HepG2 (cell line): ENCODE measurements at regions not wholly inside any gene's neighbourhood (a gene's known extent, or its start where the extent isn't known, plus 50 kb on each side); places are given as distances from the start of the nearest gene placed in this dataset.

ENCODE experiments used
- ELF3 ChIP-seq: IDR thresholded peaks from 2 replicates; pipeline ENCODE4 v1.6.1; 2016; ENCODE audit warnings: missing genetic modification reagents, missing compliant biosample characterization
- GPBP1L1 ChIP-seq: sonication (generic); formaldehyde crosslinking; IDR thresholded peaks from 2 replicates; pipeline ENCODE4 v1.5.0; 2020; ENCODE audit warnings: mild to moderate bottlenecking, missing genetic modification reagents
- GPN1 ChIP-seq: sonication (generic); formaldehyde crosslinking; IDR thresholded peaks from 2 replicates; pipeline ENCODE4 v1.5.1; 2020; ENCODE audit warnings: missing genetic modification reagents, borderline replicate concordance
- HMG20B ChIP-seq: conservative IDR thresholded peaks from 2 replicates; pipeline ENCODE4 v1.6.1; 2016; ENCODE audit warnings: missing genetic modification reagents, missing compliant biosample characterization
- HOXD1 ChIP-seq: sonication (generic); formaldehyde crosslinking; IDR thresholded peaks from 2 replicates; pipeline ENCODE4 v1.5.0; 2020; ENCODE audit warnings: missing genetic modification reagents
- MYPOP ChIP-seq: sonication (generic); formaldehyde crosslinking; IDR thresholded peaks from 2 replicates; pipeline ENCODE4 v1.8.1; 2023; ENCODE audit warnings: mild to moderate bottlenecking, moderate library complexity, missing genetic modification reagents
- RARG ChIP-seq: sonication (generic); formaldehyde crosslinking; IDR thresholded peaks from 2 replicates; pipeline ENCODE4 v1.4.0; 2020; ENCODE audit warnings: low read depth, mild to moderate bottlenecking, missing genetic modification reagents
- SMAD9 ChIP-seq: sonication (generic); formaldehyde crosslinking; IDR thresholded peaks from 2 replicates; pipeline ENCODE4 v1.5.1; 2020; ENCODE audit warnings: mild to moderate bottlenecking, missing genetic modification reagents
- TMF1 ChIP-seq: sonication (generic); formaldehyde crosslinking; IDR thresholded peaks from 2 replicates; pipeline ENCODE4 v1.8.1; 2022; ENCODE audit warnings: low read depth, missing genetic modification reagents
- ZHX2 ChIP-seq, 2 experiments: sonication (generic) in 1 of 2; formaldehyde crosslinking in 1 of 2; IDR thresholded peaks; 2 replicates each; pipeline versions ENCODE4 v1.6.1 to v1.9.0; 2014 to 2022; ENCODE audit warnings: antibody characterized with exemption in 1 of 2, borderline replicate concordance in 1 of 2, inconsistent platforms in 1 of 2, low read depth in 1 of 2, missing genetic modification reagents in 1 of 2
- ZNF619 ChIP-seq: sonication (generic); formaldehyde crosslinking; IDR thresholded peaks from 2 replicates; pipeline ENCODE4 v1.4.0; 2020; ENCODE audit warnings: mild to moderate bottlenecking, missing genetic modification reagents
- ZNF704 ChIP-seq: sonication (generic); formaldehyde crosslinking; IDR thresholded peaks from 2 replicates; pipeline ENCODE4 v1.8.1; 2023; ENCODE audit warnings: mild to moderate bottlenecking, inconsistent platforms, moderate library complexity, missing genetic modification reagents, borderline replicate concordance
- TF ChIP-seq, protein P1 (sequence below): IDR thresholded peaks from 2 replicates; pipeline ENCODE4 v1.6.1; 2012; ENCODE audit warnings: low read depth, low read length, improper control_type of control experiment

DNA sequence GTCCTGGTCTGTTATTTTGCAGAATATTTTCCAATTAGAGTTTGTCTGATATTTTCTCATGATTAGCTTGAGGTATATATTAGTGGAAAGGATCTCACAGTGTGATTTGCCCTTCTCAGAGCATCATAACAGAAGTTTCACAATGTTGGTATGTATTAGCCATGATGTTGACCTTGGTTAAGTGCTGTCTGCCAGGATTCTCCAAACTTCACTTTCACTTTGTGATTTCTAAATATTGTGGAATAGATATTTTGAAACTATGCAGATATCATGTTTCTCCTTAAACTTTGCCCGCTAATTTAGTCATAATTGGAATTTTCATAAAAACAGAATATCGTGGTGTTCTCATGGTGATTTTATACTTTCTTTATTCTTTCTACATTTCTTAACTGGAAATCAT, 98.0 kb upstream of the DEPDC1 start (continued):
- TF ChIP-seq ZHX2 (IDR thresholded peaks at IDR 0.05; ENCODE audit: low read depth) = no peak
- TF ChIP-seq ZHX2 (CRISPR knock-in tag; IDR thresholded peaks at IDR 0.05; ENCODE audit: borderline replicate concordance) = no peak
- TF ChIP-seq SMAD9 (CRISPR knock-in tag) = no peak
- TF ChIP-seq GPN1 = no peak
- no peak for TF ChIP-seq MYPOP (CRISPR knock-in tag)
- no peak for TF ChIP-seq ELF3 (CRISPR knock-in tag)
- TF ChIP-seq HMG20B (CRISPR knock-in tag) = no peak
- TF ChIP-seq, protein P1, sequence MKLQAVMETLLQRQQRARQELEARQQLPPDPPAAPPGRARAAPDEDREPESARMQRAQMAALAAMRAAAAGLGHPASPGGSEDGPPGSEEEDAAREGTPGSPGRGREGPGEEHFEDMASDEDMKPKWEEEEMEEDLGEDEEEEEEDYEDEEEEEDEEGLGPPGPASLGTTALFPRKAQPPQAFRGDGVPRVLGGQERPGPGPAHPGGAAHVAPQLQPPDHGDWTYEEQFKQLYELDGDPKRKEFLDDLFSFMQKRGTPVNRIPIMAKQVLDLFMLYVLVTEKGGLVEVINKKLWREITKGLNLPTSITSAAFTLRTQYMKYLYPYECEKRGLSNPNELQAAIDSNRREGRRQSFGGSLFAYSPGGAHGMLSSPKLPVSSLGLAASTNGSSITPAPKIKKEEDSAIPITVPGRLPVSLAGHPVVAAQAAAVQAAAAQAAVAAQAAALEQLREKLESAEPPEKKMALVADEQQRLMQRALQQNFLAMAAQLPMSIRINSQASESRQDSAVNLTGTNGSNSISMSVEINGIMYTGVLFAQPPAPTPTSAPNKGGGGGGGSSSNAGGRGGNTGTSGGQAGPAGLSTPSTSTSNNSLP = no peak
- no peak for TF ChIP-seq ZNF704
- TF ChIP-seq GPBP1L1 = no peak
- no peak for TF ChIP-seq ZNF619 (CRISPR knock-in tag)
- no peak for TF ChIP-seq HOXD1 (CRISPR knock-in tag)
- TF ChIP-seq TMF1 = no peak
- no peak for TF ChIP-seq RARG (CRISPR knock-in tag)
